GM12872 (cell line): ENCODE measurements at regions not wholly inside any gene's neighbourhood (a gene's known extent, or its start where the extent isn't known, plus 50 kb on each side); places are given as distances from the start of the nearest gene placed in this dataset.

Experiments
- TF ChIP-seq, protein P1 (sequence below): IDR thresholded peaks from 3 replicates; pipeline ENCODE4 v1.5.1; 2011; ENCODE audit warnings: low read depth, mild to moderate bottlenecking, low read length, moderate library complexity; ENCODE audit not compliant: insufficient read depth

DNA sequence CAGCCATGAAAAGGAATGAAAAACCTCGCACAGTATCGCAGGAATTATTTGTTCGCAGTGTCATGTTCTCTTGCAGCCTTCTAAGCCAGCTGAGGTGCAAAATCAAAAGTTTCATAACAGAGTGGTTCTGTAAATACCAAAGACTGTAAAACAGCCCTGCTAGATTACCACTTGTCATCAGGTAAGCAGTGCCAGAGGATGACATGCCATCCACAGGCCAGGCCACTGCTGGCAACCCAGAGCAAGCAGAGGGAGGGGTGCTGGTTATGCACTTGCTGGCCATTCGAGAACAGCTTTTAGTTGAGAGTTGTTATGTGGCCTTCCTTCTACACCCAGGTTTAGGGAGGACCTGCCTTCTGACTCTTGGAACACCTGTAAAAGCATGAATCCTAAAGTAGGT lies 114.3 kb upstream of the MGAT5 start:
- TF ChIP-seq, protein P1, sequence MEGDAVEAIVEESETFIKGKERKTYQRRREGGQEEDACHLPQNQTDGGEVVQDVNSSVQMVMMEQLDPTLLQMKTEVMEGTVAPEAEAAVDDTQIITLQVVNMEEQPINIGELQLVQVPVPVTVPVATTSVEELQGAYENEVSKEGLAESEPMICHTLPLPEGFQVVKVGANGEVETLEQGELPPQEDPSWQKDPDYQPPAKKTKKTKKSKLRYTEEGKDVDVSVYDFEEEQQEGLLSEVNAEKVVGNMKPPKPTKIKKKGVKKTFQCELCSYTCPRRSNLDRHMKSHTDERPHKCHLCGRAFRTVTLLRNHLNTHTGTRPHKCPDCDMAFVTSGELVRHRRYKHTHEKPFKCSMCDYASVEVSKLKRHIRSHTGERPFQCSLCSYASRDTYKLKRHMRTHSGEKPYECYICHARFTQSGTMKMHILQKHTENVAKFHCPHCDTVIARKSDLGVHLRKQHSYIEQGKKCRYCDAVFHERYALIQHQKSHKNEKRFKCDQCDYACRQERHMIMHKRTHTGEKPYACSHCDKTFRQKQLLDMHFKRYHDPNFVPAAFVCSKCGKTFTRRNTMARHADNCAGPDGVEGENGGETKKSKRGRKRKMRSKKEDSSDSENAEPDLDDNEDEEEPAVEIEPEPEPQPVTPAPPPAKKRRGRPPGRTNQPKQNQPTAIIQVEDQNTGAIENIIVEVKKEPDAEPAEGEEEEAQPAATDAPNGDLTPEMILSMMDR, result no peak

DNA sequence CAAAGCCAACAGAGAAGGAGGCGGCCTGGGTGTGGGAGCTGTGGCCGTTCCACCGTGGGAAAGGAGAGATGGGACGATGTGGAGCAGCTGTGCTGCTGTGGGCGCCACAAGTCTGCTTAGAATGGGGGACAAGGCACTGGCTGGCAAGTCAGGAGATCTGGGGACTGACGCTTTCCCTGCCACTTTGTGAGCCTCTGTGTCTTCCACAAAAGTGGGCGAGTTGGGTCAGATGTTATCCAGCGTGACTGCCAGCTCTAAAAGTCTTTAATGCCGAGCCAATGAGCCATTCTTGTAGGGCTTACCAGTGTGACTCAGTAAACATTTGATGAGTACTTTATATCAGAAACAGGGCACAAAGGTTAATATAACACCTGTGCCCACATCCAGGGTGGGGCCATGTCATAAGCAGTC lies 113.6 kb upstream of the MGAT5 start:
- TF ChIP-seq, protein P1, result no peak

DNA sequence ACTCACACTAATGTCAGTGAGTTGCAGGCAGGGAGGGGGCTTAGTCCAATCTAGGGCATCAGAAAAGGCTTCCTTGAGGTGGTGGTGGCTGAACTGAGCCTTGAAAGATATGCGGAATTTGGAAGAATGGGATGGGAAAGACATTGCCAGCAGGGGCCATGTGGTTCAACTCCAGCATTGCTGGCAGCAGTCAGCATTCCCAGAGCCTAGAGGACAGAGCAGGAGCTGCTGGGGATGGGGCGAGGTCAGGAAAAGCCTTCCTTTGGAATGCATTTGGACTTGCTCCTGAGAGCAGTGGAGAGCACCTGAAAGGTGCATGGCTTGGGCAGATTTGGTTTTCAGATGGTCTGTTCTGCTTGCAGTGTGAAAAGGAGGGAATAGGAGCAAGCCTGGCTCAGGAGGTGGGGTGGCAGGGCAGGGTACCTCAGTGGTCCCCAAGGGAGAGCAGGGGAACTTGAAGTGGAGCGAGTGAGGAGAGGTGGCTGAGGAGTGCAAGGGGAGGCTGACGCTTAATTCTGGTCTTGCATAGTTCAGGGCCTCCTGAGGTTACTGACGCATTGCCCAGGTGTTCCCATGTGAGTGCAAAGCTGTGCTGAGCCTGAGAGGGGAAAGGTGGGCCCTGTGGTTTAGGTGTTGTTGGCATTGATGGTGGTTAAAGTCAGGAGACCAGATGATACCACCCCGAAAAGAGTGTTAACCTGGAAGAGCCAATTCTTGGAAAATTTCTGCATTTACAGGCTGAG lies 112.1 kb upstream of the MGAT5 start:
- TF ChIP-seq, protein P1, result no peak

DNA sequence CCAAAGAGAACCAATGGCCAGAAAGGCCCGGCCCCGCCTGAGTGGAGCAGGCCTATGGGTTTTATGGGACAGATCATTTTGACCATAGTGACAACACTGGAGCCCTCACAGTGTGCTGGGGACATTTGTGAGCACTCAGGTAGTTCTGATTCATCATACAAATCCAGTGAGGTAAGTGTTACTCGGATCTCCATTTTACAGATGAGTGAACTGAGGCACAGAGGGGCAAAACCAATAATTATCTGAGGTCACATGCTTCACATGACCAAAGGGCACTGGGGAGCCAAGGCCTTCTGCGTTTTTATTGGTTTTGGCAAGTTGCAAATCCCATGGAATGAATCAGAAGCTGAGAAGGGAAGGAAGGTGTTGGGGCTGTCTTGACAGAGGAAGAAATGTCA lies 111.5 kb upstream of the MGAT5 start:
- TF ChIP-seq, protein P1, result no peak

DNA sequence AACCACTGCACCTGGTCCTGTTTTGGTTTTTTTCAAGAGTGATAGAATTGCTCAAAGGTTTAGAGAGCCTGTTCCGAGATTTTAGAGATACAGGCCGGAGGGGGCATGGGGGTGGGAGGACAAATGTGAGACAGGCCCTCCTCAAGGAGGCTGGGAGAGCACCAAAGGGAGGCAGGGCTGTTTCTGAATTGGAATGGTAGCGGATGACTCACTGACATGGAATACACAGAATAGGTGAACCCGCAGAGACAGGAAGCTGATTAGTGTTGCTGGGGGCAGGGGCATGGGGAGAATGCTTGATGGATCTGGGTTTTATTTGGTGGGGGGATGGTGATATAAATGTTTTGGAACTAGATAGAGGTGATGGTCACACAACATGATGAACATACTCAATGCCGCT lies 111.0 kb upstream of the MGAT5 start:
- TF ChIP-seq, protein P1, result no peak

DNA sequence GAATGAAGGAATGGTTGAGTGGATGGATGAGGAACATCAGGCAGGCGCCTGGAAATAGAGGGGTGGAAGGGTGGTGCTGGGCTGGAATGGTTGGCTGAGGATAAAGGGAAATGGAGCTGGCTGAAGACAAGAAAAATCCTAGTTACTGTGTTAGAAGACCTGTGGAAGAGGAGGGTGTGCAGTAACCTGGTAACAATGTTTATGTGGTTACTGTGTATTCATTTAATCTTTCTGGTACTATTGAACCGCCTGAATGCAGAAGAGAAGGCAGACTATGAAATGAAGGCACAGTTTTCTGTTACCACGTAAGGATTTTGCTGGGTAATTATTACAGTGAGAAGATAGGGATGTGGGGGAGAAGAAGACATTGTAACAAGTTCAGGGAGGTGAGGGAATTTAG lies 110.3 kb upstream of the MGAT5 start:
- TF ChIP-seq, protein P1, result no peak

DNA sequence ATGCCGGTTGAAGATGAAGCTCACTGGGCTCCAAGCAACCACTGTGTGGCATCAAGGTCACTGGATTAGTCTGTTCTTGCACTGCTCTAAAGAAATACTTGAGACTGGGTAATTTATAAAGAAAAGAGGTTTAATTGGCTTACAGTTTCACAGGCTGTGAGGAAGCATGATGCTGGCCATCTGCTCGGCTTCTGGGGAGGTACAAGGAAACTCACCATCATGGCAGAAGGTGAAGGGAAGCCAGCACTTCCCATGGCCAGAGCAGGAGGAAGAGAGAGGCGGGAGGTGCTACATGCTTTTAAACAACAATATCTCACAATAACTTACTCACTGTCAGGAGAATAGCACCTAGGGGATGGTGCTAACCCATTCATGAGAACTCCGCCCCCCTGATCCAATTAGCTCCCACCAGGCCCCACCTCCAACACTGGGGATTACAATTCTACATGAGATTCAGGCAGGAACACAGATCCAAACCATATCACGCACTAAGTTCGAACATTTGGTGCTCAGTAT lies 109.7 kb upstream of the MGAT5 start:
- TF ChIP-seq, protein P1, result no peak

DNA sequence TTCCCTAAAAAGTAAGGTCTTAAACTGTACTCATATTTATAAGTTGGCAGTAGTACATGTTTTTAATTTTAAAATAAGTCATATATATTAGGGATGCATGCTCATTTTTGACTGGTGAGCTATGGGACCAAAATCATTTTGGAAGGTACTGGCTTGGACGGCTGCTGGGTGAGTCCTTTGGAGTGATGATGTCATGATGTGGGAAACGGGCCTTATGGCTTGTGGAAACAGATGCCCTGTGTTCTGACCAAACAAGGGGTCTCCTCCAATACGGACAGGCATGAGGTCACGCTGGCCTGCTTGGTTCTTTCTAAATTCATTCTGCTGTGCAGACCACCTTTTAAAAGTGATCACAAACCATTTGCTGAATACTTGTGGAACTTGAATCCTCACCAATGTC lies 109.2 kb upstream of the MGAT5 start:
- TF ChIP-seq, protein P1, result no peak
